ENCODE measurements at regions not wholly inside any gene's neighbourhood (a gene's known extent, or its start where the extent isn't known, plus 50 kb on each side); places are given as distances from the start of the nearest gene placed in this dataset.

DNA sequence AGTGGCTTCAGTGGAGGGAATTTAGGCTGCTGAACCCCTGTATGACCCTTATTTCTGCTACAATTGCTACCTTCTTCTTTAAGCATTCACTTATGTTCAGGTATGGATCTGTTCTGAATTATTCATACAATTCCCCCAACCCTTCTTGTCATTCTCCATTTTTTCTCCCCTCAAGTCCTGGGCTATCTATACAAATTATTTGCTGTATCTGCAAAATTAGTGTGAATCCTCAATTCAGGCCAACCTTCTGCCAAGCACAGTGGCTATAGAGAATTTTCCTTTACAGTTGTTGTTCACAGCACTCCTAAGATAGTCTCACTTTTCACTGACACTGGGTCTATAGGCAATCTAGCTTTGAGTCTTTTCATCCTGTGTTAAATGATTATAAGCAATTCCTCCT is 119.2 kb upstream of the CNTN1 start:
- peaks cover 0 to under 1% (median 0%) of the 10 kb centered on the region in 3 donors for H3K4me1 Mint-ChIP-seq
- no peak overlapping the region for H3K4me3 Mint-ChIP-seq
- no peak overlapping the region for H3K27ac Mint-ChIP-seq
- peaks cover 0 to 1% (median 0%) of the 10 kb centered on the region in 3 donors for H3K9me3 Mint-ChIP-seq
- no peaks in the 10 kb centered on the region for H3K27me3 Mint-ChIP-seq
- no peaks in the 10 kb centered on the region for H3K36me3 Mint-ChIP-seq

- Mint-ChIP-seq H3K27me3 (peaks cover 3% of the 10 kb centered on the region), H3K27ac (no peak overlapping the region), H3K9me3 (peaks cover 6 to 8% (median 6%) of the 10 kb centered on the region in 3 donors), H3K4me3 (no peak overlapping the region), H3K36me3 (no peaks in the 10 kb centered on the region), H3K4me1 (peaks cover 0 to 1% (median 0%) of the 10 kb centered on the region in 3 donors)
These were observed 116.3 kb upstream of the CNTN1 start for GRCh38 chr12:40575987-40576386.

DNA sequence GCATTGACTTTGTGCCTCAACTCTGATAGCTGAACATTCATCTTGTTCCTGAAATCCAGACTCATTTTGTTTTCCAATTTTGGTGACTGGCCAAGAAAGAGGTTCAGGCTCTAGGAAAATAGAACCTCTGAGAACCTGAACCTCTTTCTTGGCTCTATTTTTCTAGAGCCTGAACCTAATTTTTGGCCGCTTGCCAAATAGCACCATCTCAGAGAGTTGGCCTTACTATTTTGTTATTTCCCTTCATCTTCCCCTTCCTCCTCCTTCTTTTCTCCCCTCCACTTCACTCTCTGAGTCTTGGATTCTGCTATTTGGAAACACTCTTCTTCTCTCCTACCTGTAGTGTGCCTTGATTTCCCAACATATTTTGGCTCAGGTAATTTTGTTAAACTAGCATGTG is 114.4 kb upstream of the CNTN1 start:
- Mint-ChIP-seq H3K4me1 (peaks cover 0 to 1% (median 0%) of the 10 kb centered on the region in 3 donors), H3K27ac (no peak overlapping the region), H3K27me3 (peaks cover 3% of the 10 kb centered on the region), H3K9me3 (peaks cover 7 to 16% (median 13%) of the 10 kb centered on the region in 3 donors), H3K36me3 (no peaks in the 10 kb centered on the region), H3K4me3 (no peak overlapping the region)

- Mint-ChIP-seq H3K4me1 (peaks cover 0 to 1% (median 0%) of the 10 kb centered on the region in 3 donors), H3K36me3 (no peaks in the 10 kb centered on the region), H3K4me3 (no peak overlapping the region), H3K27me3 (peaks cover 3% of the 10 kb centered on the region), H3K27ac (no peak overlapping the region), H3K9me3 (peaks cover 7 to 16% (median 13%) of the 10 kb centered on the region in 3 donors)
These were observed 112.6 kb upstream of the CNTN1 start for GRCh38 chr12:40579687-40580086.

- peaks cover 3% of the 10 kb centered on the region for H3K27me3 Mint-ChIP-seq
- no peak overlapping the region for H3K4me3 Mint-ChIP-seq
- H3K27ac Mint-ChIP-seq, result no peak overlapping the region
- H3K9me3 Mint-ChIP-seq, result peaks cover 7 to 16% (median 13%) of the 10 kb centered on the region in 3 donors
- no peaks in the 10 kb centered on the region for H3K36me3 Mint-ChIP-seq
- peaks cover 0 to 1% (median 0%) of the 10 kb centered on the region in 3 donors for H3K4me1 Mint-ChIP-seq
These were observed 111.9 kb upstream of the CNTN1 start for GRCh38 chr12:40580346-40580745.

DNA sequence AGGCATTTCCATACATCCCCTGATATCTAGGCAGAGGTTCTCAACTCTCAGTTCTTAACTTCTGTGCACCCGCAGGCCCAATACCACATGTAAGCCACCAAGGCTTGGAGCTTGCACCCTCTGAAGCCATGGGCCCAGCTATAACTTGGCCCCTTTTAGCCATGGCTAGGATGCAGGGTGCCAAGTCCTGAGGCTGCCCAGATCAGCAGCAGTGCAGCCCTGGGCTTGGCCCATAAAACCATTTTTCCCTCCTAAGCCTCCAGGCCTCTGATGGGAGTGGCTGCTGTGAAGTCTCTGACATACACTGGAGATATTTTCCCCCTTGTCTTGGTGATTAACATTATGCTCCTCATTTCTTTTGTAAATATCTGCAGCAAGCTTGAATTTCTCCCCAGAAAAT is 110.3 kb upstream of the CNTN1 start:
- Mint-ChIP-seq H3K36me3 (no peaks in the 10 kb centered on the region), H3K27me3 (peaks cover 3% of the 10 kb centered on the region), H3K4me3 (peak overlapping the region in 1 of 4 donors; percentile 8), H3K4me1 (peaks cover 0 to 1% (median 0%) of the 10 kb centered on the region in 3 donors), H3K9me3 (peaks cover 7 to 16% (median 13%) of the 10 kb centered on the region in 3 donors), H3K27ac (no peak overlapping the region)

- Mint-ChIP-seq H3K27me3 (peaks cover 1% of the 10 kb centered on the region), H3K27ac (no peak overlapping the region), H3K36me3 (no peaks in the 10 kb centered on the region), H3K4me3 (no peak overlapping the region), H3K4me1 (no peaks in the 10 kb centered on the region), H3K9me3 (peaks cover 7 to 17% (median 13%) of the 10 kb centered on the region in 3 donors)
These were observed 108.5 kb upstream of the CNTN1 start for GRCh38 chr12:40583743-40584142.

GRCh38 chr12:40584763-40585162 is 107.5 kb upstream of the CNTN1 start:
- Mint-ChIP-seq H3K27me3 (peaks cover 1% of the 10 kb centered on the region), H3K27ac (no peak overlapping the region), H3K9me3 (peaks cover 7 to 21% (median 15%) of the 10 kb centered on the region in 3 donors), H3K4me1 (no peaks in the 10 kb centered on the region), H3K36me3 (no peaks in the 10 kb centered on the region), H3K4me3 (no peak overlapping the region)

GRCh38 chr12:40586823-40587222 is 105.4 kb upstream of the CNTN1 start:
- no peak overlapping the region for H3K27ac Mint-ChIP-seq
- peaks cover 6 to 15% (median 12%) of the 10 kb centered on the region in 3 donors for H3K9me3 Mint-ChIP-seq

GRCh38 chr12:40587421-40587820 is 104.8 kb upstream of the CNTN1 start:
- Mint-ChIP-seq H3K9me3 (peaks cover 5 to 9% (median 8%) of the 10 kb centered on the region in 3 donors), H3K27ac (no peak overlapping the region), H3K4me1 (peaks cover 0 to 2% (median 0%) of the 10 kb centered on the region in 3 donors), H3K4me3 (no peak overlapping the region), H3K27me3 (no peaks in the 10 kb centered on the region), H3K36me3 (no peaks in the 10 kb centered on the region)

More at GRCh38 chr12:40586823-40587222, 105.4 kb upstream of the CNTN1 start:
- no peaks in the 10 kb centered on the region for H3K36me3 Mint-ChIP-seq
- H3K27me3 Mint-ChIP-seq, result no peaks in the 10 kb centered on the region
- no peaks in the 10 kb centered on the region for H3K4me1 Mint-ChIP-seq
- H3K4me3 Mint-ChIP-seq, result no peak overlapping the region

- Mint-ChIP-seq H3K4me1 (peaks cover 0 to 2% (median 0%) of the 10 kb centered on the region in 3 donors), H3K9me3 (peaks cover 5 to 9% (median 5%) of the 10 kb centered on the region in 3 donors), H3K27me3 (no peaks in the 10 kb centered on the region), H3K27ac (no peak overlapping the region), H3K36me3 (no peaks in the 10 kb centered on the region), H3K4me3 (no peak overlapping the region)
These were observed 104.3 kb upstream of the CNTN1 start for GRCh38 chr12:40587970-40588369.

DNA sequence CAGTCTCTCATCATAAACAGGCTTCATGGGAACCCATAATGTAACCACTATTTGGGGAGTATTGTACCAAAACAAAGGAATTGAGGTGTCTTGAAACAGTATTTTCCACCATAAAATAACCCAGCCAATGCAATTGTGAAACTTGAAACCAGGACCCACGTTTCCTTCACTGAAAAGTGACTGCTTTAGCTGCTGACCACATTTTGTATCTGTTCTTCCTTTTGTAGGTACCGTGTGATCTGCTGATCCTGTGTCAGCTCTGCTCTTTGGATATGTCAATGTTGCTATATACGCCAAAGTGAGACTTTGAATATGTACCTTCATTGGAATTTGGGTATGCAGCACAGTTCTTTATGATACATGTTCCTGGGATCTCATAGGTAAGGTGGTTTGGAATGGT is 95.1 kb upstream of the CNTN1 start:
- Mint-ChIP-seq H3K27me3 (no peaks in the 10 kb centered on the region), H3K4me1 (peaks cover 0 to 2% (median 0%) of the 10 kb centered on the region in 3 donors), H3K36me3 (no peaks in the 10 kb centered on the region), H3K27ac (no peak overlapping the region), H3K9me3 (peaks cover 0 to 5% (median 2%) of the 10 kb centered on the region in 3 donors), H3K4me3 (no peak overlapping the region)

DNA sequence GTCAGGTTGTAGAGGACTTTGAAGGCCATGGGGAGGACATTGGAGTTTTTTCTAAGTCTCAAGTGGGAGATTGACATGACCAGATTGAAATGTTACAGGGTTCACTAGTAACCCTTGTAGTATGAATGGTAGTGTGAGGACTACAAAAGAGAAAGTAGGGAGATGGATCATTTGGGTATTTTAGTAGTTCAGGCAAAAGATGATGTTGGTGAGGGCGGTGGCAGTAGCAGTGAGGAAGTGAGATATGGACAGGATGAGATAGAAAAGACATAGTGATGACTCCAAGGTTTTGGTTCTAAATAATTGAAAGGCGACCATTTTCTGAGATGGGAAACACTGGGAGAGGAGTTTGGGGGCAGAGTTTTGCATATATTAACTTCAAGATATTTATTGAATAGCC is 94.2 kb upstream of the CNTN1 start:
- Mint-ChIP-seq H3K27me3 (no peaks in the 10 kb centered on the region), H3K27ac (peak overlapping the region in 1 of 3 donors; percentile 20), H3K9me3 (peaks cover 0 to 5% (median 2%) of the 10 kb centered on the region in 3 donors), H3K4me3 (no peak overlapping the region), H3K36me3 (no peaks in the 10 kb centered on the region), H3K4me1 (no peaks in the 10 kb centered on the region)

GRCh38 chr12:40602562-40602961 is 89.7 kb upstream of the CNTN1 start:
- Mint-ChIP-seq H3K27ac (no peak overlapping the region), H3K36me3 (no peaks in the 10 kb centered on the region), H3K27me3 (peaks cover 1% of the 10 kb centered on the region), H3K4me3 (no peak overlapping the region), H3K9me3 (peaks cover 0 to 4% (median 2%) of the 10 kb centered on the region in 3 donors), H3K4me1 (no peaks in the 10 kb centered on the region)

DNA sequence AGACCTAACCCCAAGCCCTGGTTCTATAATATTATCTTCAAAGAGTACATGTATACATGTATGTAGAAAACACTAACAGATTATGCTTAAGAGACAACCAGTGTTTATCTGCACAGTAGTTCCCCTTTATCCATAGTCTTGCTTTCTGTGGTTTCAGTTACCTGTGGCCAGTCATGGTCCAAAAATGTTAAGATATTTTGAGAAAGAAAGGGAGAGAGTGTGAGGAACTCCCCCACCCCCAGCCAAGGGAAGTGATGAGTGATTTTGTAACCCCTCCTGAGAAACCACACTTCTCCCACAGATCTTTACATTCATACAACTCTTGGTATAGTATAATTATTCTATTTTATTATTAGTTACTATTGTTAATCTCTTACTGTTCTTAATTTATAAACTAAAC is 77.3 kb upstream of the CNTN1 start:
- Mint-ChIP-seq H3K36me3 (no peaks in the 10 kb centered on the region), H3K27ac (no peak overlapping the region), H3K27me3 (no peaks in the 10 kb centered on the region), H3K4me3 (no peak overlapping the region), H3K9me3 (no peaks in the 10 kb centered on the region), H3K4me1 (no peaks in the 10 kb centered on the region)

DNA sequence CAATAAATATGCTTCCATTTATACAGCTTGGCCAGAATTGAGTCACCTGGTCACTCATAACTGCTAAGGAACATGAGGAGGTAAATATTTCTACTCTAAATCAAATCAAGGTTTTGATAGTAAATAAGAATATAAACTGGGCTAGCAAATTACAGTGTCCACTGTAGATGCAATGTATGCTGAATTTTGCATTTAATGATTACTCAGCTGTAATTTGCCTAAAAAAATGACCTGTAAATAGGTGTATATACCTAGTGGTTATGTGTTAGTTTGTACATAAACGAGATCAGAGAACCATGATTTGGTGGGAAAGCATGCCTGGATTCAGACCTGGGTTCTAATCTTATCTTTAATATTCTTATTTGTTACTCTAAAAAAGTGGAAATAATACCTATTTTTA is 76.6 kb upstream of the CNTN1 start:
- H3K9me3 Mint-ChIP-seq, result no peaks in the 10 kb centered on the region
- H3K36me3 Mint-ChIP-seq, result no peaks in the 10 kb centered on the region
- no peaks in the 10 kb centered on the region for H3K4me1 Mint-ChIP-seq
- no peak overlapping the region for H3K27ac Mint-ChIP-seq
- no peaks in the 10 kb centered on the region for H3K27me3 Mint-ChIP-seq
- H3K4me3 Mint-ChIP-seq, result no peak overlapping the region
